ENCODE measurements at regions not wholly inside any gene's neighbourhood (a gene's known extent, or its start where the extent isn't known, plus 50 kb on each side); places are given as distances from the start of the nearest gene placed in this dataset.
"Not testable (repeated sequence)": the region's sequence is repeated elsewhere in the genome, so short reads cannot be mapped to it uniquely, and the experiment has no call there.

- H3K9me3 Mint-ChIP-seq = peaks cover 4% of the 10 kb centered on the region
Measured at GRCh38 chr13:57862879-57863278, 231.3 kb downstream of the PCDH17 start.

GRCh38 chr13:57865600-57866294 lies 234.2 kb downstream of the PCDH17 start:
- H3K4me1 Mint-ChIP-seq = no peaks in the 10 kb centered on the region
- peaks cover 1% of the 10 kb centered on the region for H3K9me3 Mint-ChIP-seq
- no peak overlapping the region for H3K27ac Mint-ChIP-seq
- DNase-seq = no peak
- H3K27me3 Mint-ChIP-seq = no peaks in the 10 kb centered on the region
- no peak overlapping the region for H3K4me3 Mint-ChIP-seq
- no peaks in the 10 kb centered on the region for H3K36me3 Mint-ChIP-seq

More at GRCh38 chr13:57862879-57863278, 231.3 kb downstream of the PCDH17 start:
- no peaks in the 10 kb centered on the region for H3K27me3 Mint-ChIP-seq
- H3K27ac Mint-ChIP-seq = no peak overlapping the region
- no peaks in the 10 kb centered on the region for H3K4me1 Mint-ChIP-seq
- no peaks in the 10 kb centered on the region for H3K36me3 Mint-ChIP-seq
- H3K4me3 Mint-ChIP-seq = no peak overlapping the region
- DNase-seq = no peak

- H3K4me1 Mint-ChIP-seq = no peaks in the 10 kb centered on the region
- no peak overlapping the region for H3K27ac Mint-ChIP-seq
- H3K9me3 Mint-ChIP-seq = peaks cover 2% of the 10 kb centered on the region
- H3K36me3 Mint-ChIP-seq = no peaks in the 10 kb centered on the region
- H3K27me3 Mint-ChIP-seq = no peaks in the 10 kb centered on the region
- DNase-seq = no peak
- no peak overlapping the region for H3K4me3 Mint-ChIP-seq
Measured at GRCh38 chr13:57874530-57874929, 243.0 kb downstream of the PCDH17 start.

GRCh38 chr13:57877601-57878000 lies 246.1 kb downstream of the PCDH17 start:
- Mint-ChIP-seq H3K36me3 (no peaks in the 10 kb centered on the region), H3K4me1 (no peaks in the 10 kb centered on the region), H3K9me3 (peaks cover 2% of the 10 kb centered on the region), H3K27me3 (no peaks in the 10 kb centered on the region), H3K4me3 (no peak overlapping the region), H3K27ac (no peak overlapping the region)
- no peak for DNase-seq

- H3K36me3 Mint-ChIP-seq = no peaks in the 10 kb centered on the region
- no peak for DNase-seq
- peaks cover 5% of the 10 kb centered on the region for H3K9me3 Mint-ChIP-seq
- no peaks in the 10 kb centered on the region for H3K27me3 Mint-ChIP-seq
- no peak overlapping the region for H3K27ac Mint-ChIP-seq
- H3K4me3 Mint-ChIP-seq = no peak overlapping the region
- H3K4me1 Mint-ChIP-seq = no peaks in the 10 kb centered on the region
Measured at GRCh38 chr13:57878291-57878690, 246.7 kb downstream of the PCDH17 start.

GRCh38 chr13:57897225-57897624 lies 265.7 kb downstream of the PCDH17 start:
- no peaks in the 10 kb centered on the region for H3K4me1 Mint-ChIP-seq
- peaks cover 4% of the 10 kb centered on the region for H3K9me3 Mint-ChIP-seq
- H3K27ac Mint-ChIP-seq = no peak overlapping the region
- H3K4me3 Mint-ChIP-seq = no peak overlapping the region
- DNase-seq = no peak
- H3K27me3 Mint-ChIP-seq = no peaks in the 10 kb centered on the region
- no peaks in the 10 kb centered on the region for H3K36me3 Mint-ChIP-seq

GRCh38 chr13:57899096-57899495 lies 267.6 kb downstream of the PCDH17 start:
- Mint-ChIP-seq H3K4me3 (no peak overlapping the region), H3K27me3 (no peaks in the 10 kb centered on the region), H3K9me3 (peaks cover 3% of the 10 kb centered on the region), H3K36me3 (no peaks in the 10 kb centered on the region), H3K4me1 (no peaks in the 10 kb centered on the region), H3K27ac (no peak overlapping the region)
- DNase-seq = no peak

- not testable (repeated sequence) for H3K27me3 Mint-ChIP-seq, H3K4me3 Mint-ChIP-seq, H3K36me3 Mint-ChIP-seq, H3K9me3 Mint-ChIP-seq, H3K4me1 Mint-ChIP-seq, DNase-seq, H3K27ac Mint-ChIP-seq
Measured at GRCh38 chr13:57909833-57910232, 278.3 kb downstream of the PCDH17 start.

GRCh38 chr13:57918086-57918485 lies 286.5 kb downstream of the PCDH17 start:
- Mint-ChIP-seq H3K9me3 (no peaks in the 10 kb centered on the region), H3K27me3 (no peaks in the 10 kb centered on the region), H3K4me1 (no peaks in the 10 kb centered on the region), H3K4me3 (no peak overlapping the region), H3K27ac (no peak overlapping the region), H3K36me3 (no peaks in the 10 kb centered on the region)
- no peak for DNase-seq

GRCh38 chr13:57918913-57919312 lies 287.4 kb downstream of the PCDH17 start:
- Mint-ChIP-seq H3K36me3 (no peaks in the 10 kb centered on the region), H3K4me3 (no peak overlapping the region), H3K9me3 (no peaks in the 10 kb centered on the region), H3K27ac (no peak overlapping the region), H3K4me1 (no peaks in the 10 kb centered on the region), H3K27me3 (no peaks in the 10 kb centered on the region)
- DNase-seq = no peak

- Mint-ChIP-seq H3K27me3 (no peaks in the 10 kb centered on the region), H3K4me1 (no peaks in the 10 kb centered on the region), H3K4me3 (no peak overlapping the region), H3K27ac (no peak overlapping the region), H3K9me3 (peaks cover 3% of the 10 kb centered on the region), H3K36me3 (no peaks in the 10 kb centered on the region)
- no peak for DNase-seq
Measured at GRCh38 chr13:57925250-57925649, 293.7 kb downstream of the PCDH17 start.

- Mint-ChIP-seq H3K4me3 (no peak overlapping the region), H3K27me3 (no peaks in the 10 kb centered on the region), H3K9me3 (peaks cover 3% of the 10 kb centered on the region), H3K27ac (no peak overlapping the region), H3K4me1 (no peaks in the 10 kb centered on the region), H3K36me3 (no peaks in the 10 kb centered on the region)
- no peak for DNase-seq
Measured at GRCh38 chr13:57925751-57926150, 294.2 kb downstream of the PCDH17 start.

- Mint-ChIP-seq H3K36me3 (no peaks in the 10 kb centered on the region), H3K9me3 (peaks cover 5% of the 10 kb centered on the region), H3K4me3 (no peak overlapping the region), H3K27me3 (no peaks in the 10 kb centered on the region), H3K4me1 (no peaks in the 10 kb centered on the region), H3K27ac (no peak overlapping the region)
- no peak for DNase-seq
Measured at GRCh38 chr13:57932061-57932460, 300.5 kb downstream of the PCDH17 start.

GRCh38 chr13:57933606-57934005 lies 302.1 kb downstream of the PCDH17 start:
- Mint-ChIP-seq H3K9me3 (peaks cover 7% of the 10 kb centered on the region), H3K36me3 (no peaks in the 10 kb centered on the region)

GRCh38 chr13:57935965-57936364 lies 304.4 kb downstream of the PCDH17 start:
- H3K27me3 Mint-ChIP-seq = no peaks in the 10 kb centered on the region
- H3K4me3 Mint-ChIP-seq = no peak overlapping the region
- no peak overlapping the region for H3K27ac Mint-ChIP-seq
- no peaks in the 10 kb centered on the region for H3K36me3 Mint-ChIP-seq
- DNase-seq = no peak
- no peaks in the 10 kb centered on the region for H3K4me1 Mint-ChIP-seq
- peaks cover 7% of the 10 kb centered on the region for H3K9me3 Mint-ChIP-seq

More at GRCh38 chr13:57933606-57934005, 302.1 kb downstream of the PCDH17 start:
- Mint-ChIP-seq H3K4me1 (no peaks in the 10 kb centered on the region), H3K27ac (no peak overlapping the region), H3K4me3 (no peak overlapping the region), H3K27me3 (no peaks in the 10 kb centered on the region)
- no peak for DNase-seq

- no peak overlapping the region for H3K27ac Mint-ChIP-seq
- no peaks in the 10 kb centered on the region for H3K36me3 Mint-ChIP-seq
- H3K4me1 Mint-ChIP-seq = no peaks in the 10 kb centered on the region
- H3K9me3 Mint-ChIP-seq = peaks cover 13% of the 10 kb centered on the region
- DNase-seq = no peak
- H3K27me3 Mint-ChIP-seq = no peaks in the 10 kb centered on the region
- no peak overlapping the region for H3K4me3 Mint-ChIP-seq
Measured at GRCh38 chr13:57946361-57946760, 314.8 kb downstream of the PCDH17 start.
